ENCODE measurements at regions not wholly inside any gene's neighbourhood (a gene's known extent, or its start where the extent isn't known, plus 50 kb on each side); places are given as distances from the start of the nearest gene placed in this dataset.
A peak's percentile ranks its signal among the peaks of the same experiment; 100 is the strongest.

GRCh38 chr6:134826889-134827737 lies 122.8 kb downstream of the ALDH8A1 start:
- DNase-seq, result peak; percentile 80

GRCh38 chr6:134823710-134824034 lies 126.2 kb downstream of the ALDH8A1 start:
- in situ Hi-C loops (cut with HindIII; ENCODE audit: low pct_ligation_motif_present, low sequenced_read_pairs), result loop anchor here (10.0 kb wide), 1 partner anchor 659 kb away; no protein-coding TSS in a partner anchor
- Histone ChIP-seq H3K36me3 (replicated peaks) (no peaks in the 10 kb centered on the region), H3K27me3 (replicated peaks) (no peaks in the 10 kb centered on the region), H3K27ac (no peak overlapping the region), H3K4me3 (ENCODE audit: low read depth, low read length) (no peak overlapping the region)
- TF ChIP-seq CTCF (IDR thresholded peaks at IDR 0.05; ENCODE audit: low read depth, low read length, missing control alignments), result no peak
- DNase-seq, result no peak

More at GRCh38 chr6:134826889-134827737, 122.8 kb downstream of the ALDH8A1 start:
- Histone ChIP-seq H3K36me3 (replicated peaks) (no peaks in the 10 kb centered on the region), H3K4me3 (ENCODE audit: low read depth, low read length) (no peak overlapping the region), H3K27me3 (replicated peaks) (no peaks in the 10 kb centered on the region), H3K27ac (peak overlapping the region; percentile 38)
- in situ Hi-C loops (cut with HindIII; ENCODE audit: low pct_ligation_motif_present, low sequenced_read_pairs), result loop anchor here (10.0 kb wide), 1 partner anchor 662 kb away; no protein-coding TSS in a partner anchor
- TF ChIP-seq CTCF (IDR thresholded peaks at IDR 0.05; ENCODE audit: low read depth, low read length, missing control alignments), result no peak

- Histone ChIP-seq H3K27ac (peak overlapping the region; percentile 48), H3K27me3 (replicated peaks) (no peaks in the 10 kb centered on the region), H3K4me3 (ENCODE audit: low read depth, low read length) (no peak overlapping the region), H3K36me3 (replicated peaks) (no peaks in the 10 kb centered on the region)
- peak; percentile 85 for DNase-seq
- peak; percentile 87 for TF ChIP-seq CTCF (IDR thresholded peaks at IDR 0.05; ENCODE audit: low read depth, low read length, missing control alignments)
- in situ Hi-C loops (cut with HindIII; ENCODE audit: low pct_ligation_motif_present, low sequenced_read_pairs), result loop anchor here (10.0 kb wide), 1 partner anchor 658 kb away; no protein-coding TSS in a partner anchor
Measured at GRCh38 chr6:134822920-134823709, 126.8 kb downstream of the ALDH8A1 start.

- no peaks in the 10 kb centered on the region for H3K27me3 ChIP-seq (replicated peaks)
- no peaks in the 10 kb centered on the region for H3K36me3 ChIP-seq (replicated peaks)
- peak; percentile 34 for DNase-seq
- H3K4me3 ChIP-seq (ENCODE audit: low read depth, low read length), result no peak overlapping the region
- H3K27ac ChIP-seq, result peak overlapping the region; percentile 48
- no peak for TF ChIP-seq CTCF (IDR thresholded peaks at IDR 0.05; ENCODE audit: low read depth, low read length, missing control alignments)
- in situ Hi-C loops (cut with HindIII; ENCODE audit: low pct_ligation_motif_present, low sequenced_read_pairs), result loop anchor here (10.0 kb wide), 1 partner anchor 657 kb away; no protein-coding TSS in a partner anchor
Measured at GRCh38 chr6:134821928-134822864, 127.7 kb downstream of the ALDH8A1 start.

GRCh38 chr6:134821397-134821796 lies 128.5 kb downstream of the ALDH8A1 start:
- in situ Hi-C loops (cut with HindIII; ENCODE audit: low pct_ligation_motif_present, low sequenced_read_pairs), result loop anchor here (10.0 kb wide), 1 partner anchor 657 kb away; no protein-coding TSS in a partner anchor
- Histone ChIP-seq H3K27ac (no peak overlapping the region), H3K27me3 (replicated peaks) (no peaks in the 10 kb centered on the region), H3K4me3 (ENCODE audit: low read depth, low read length) (no peak overlapping the region), H3K36me3 (replicated peaks) (no peaks in the 10 kb centered on the region)
- no peak for DNase-seq
- TF ChIP-seq CTCF (IDR thresholded peaks at IDR 0.05; ENCODE audit: low read depth, low read length, missing control alignments), result no peak
